ENCODE measurements at regions not wholly inside any gene's neighbourhood (a gene's known extent, or its start where the extent isn't known, plus 50 kb on each side); places are given as distances from the start of the nearest gene placed in this dataset.

GRCh38 chr15:38090223-38090622 is 155.8 kb downstream of the TMCO5A start:
- TF ChIP-seq POLR2A (IDR thresholded peaks at IDR 0.05) (no peak), CTCF (IDR thresholded peaks at IDR 0.05) (no peak), POLR2AphosphoS5 (IDR thresholded peaks at IDR 0.05) (no peak)
- H3K36me3 ChIP-seq: no peaks in the 10 kb centered on the region
- peak overlapping the region in 1 of 2 donors; percentile 25 for H3K27ac ChIP-seq
- intact Hi-C loops (cut with DNase I; ENCODE audit: low total_unique reads): no loop called here
- H3K4me3 ChIP-seq: no peak overlapping the region
- DNase-seq (ENCODE audit: low spot score in 2 of 2): no peak
- no peaks in the 10 kb centered on the region for H3K27me3 ChIP-seq
- no peaks in the 10 kb centered on the region for H3K4me1 ChIP-seq
- no peaks in the 10 kb centered on the region for H3K9me3 ChIP-seq

GRCh38 chr15:38090678-38091077 is 156.2 kb downstream of the TMCO5A start:
- Histone ChIP-seq H3K27ac (no peak overlapping the region), H3K27me3 (no peaks in the 10 kb centered on the region), H3K4me1 (no peaks in the 10 kb centered on the region), H3K36me3 (no peaks in the 10 kb centered on the region), H3K4me3 (no peak overlapping the region), H3K9me3 (no peaks in the 10 kb centered on the region)
- intact Hi-C loops (cut with DNase I; ENCODE audit: low total_unique reads): no loop called here
- no peak for TF ChIP-seq POLR2AphosphoS5 (IDR thresholded peaks at IDR 0.05)
- no peak for TF ChIP-seq POLR2A (IDR thresholded peaks at IDR 0.05)
- TF ChIP-seq CTCF (IDR thresholded peaks at IDR 0.05): no peak
- DNase-seq (ENCODE audit: low spot score in 2 of 2): no peak

- TF ChIP-seq POLR2AphosphoS5 (IDR thresholded peaks at IDR 0.05) (no peak), POLR2A (IDR thresholded peaks at IDR 0.05) (no peak)
- Histone ChIP-seq H3K4me3 (no peak overlapping the region), H3K27ac (no peak overlapping the region), H3K9me3 (no peaks in the 10 kb centered on the region), H3K36me3 (no peaks in the 10 kb centered on the region), H3K27me3 (no peaks in the 10 kb centered on the region), H3K4me1 (no peaks in the 10 kb centered on the region)
- DNase-seq (ENCODE audit: low spot score in 2 of 2): no peak
- intact Hi-C loops (cut with DNase I; ENCODE audit: low total_unique reads): no loop called here
Measured at GRCh38 chr15:38091078-38091645, 156.7 kb downstream of the TMCO5A start.

- no peaks in the 10 kb centered on the region for H3K27me3 ChIP-seq
- no peaks in the 10 kb centered on the region for H3K9me3 ChIP-seq
- H3K4me3 ChIP-seq: no peak overlapping the region
- no peaks in the 10 kb centered on the region for H3K4me1 ChIP-seq
- intact Hi-C loops (cut with DNase I; ENCODE audit: low total_unique reads): no loop called here
- no peak for TF ChIP-seq CTCF (IDR thresholded peaks at IDR 0.05)
- TF ChIP-seq POLR2A (IDR thresholded peaks at IDR 0.05): no peak
- no peak for TF ChIP-seq POLR2AphosphoS5 (IDR thresholded peaks at IDR 0.05)
- no peak for DNase-seq (ENCODE audit: low spot score in 2 of 2)
- no peaks in the 10 kb centered on the region for H3K36me3 ChIP-seq
- no peak overlapping the region for H3K27ac ChIP-seq
Measured at GRCh38 chr15:38093931-38094330, 158.7 kb upstream of the SPRED1 start.

GRCh38 chr15:38102972-38103371 is 149.7 kb upstream of the SPRED1 start:
- Histone ChIP-seq H3K4me1 (no peaks in the 10 kb centered on the region), H3K27me3 (no peaks in the 10 kb centered on the region), H3K27ac (no peak overlapping the region), H3K36me3 (no peaks in the 10 kb centered on the region), H3K4me3 (no peak overlapping the region), H3K9me3 (no peaks in the 10 kb centered on the region)
- TF ChIP-seq CTCF (IDR thresholded peaks at IDR 0.05): no peak
- TF ChIP-seq POLR2AphosphoS5 (IDR thresholded peaks at IDR 0.05): no peak
- TF ChIP-seq POLR2A (IDR thresholded peaks at IDR 0.05): no peak
- DNase-seq (ENCODE audit: low spot score in 2 of 2): no peak
- intact Hi-C loops (cut with DNase I; ENCODE audit: low total_unique reads): loop anchor here (5.0 kb wide), 1 partner anchor 1539 kb away; no protein-coding TSS in a partner anchor

All from breast epithelium (tissue), 4 donors.